Astrocyte (in vitro differentiated cells and primary cell): ENCODE measurements at regions not wholly inside any gene's neighbourhood (a gene's known extent, or its start where the extent isn't known, plus 50 kb on each side); places are given as distances from the start of the nearest gene placed in this dataset.

ENCODE experiments used
- DNase-seq: peaks from one replicate; pipeline ENCODE4 v3.0.0-alpha.2; 2010; ENCODE audit warnings: low read depth
- FAIRE-seq: peaks from 2 replicates; lab custom pipeline; 2011; peaks lifted over from hg19 to GRCh38; lab: Jason Lieb, UNC
- H2AFZ ChIP-seq: 2 replicates; pipeline ENCODE4 v1.6.0; 2012; ENCODE audit warnings: low read depth, low read length, inconsistent platforms
- H3K27ac ChIP-seq: 2 replicates; pipeline ENCODE4 v1.5.1; 2011; ENCODE audit warnings: low read depth, low read length, inconsistent platforms
- H3K27me3 ChIP-seq: 2 replicates; pipeline ENCODE4 v1.6.0; 2011; ENCODE audit warnings: low read length, inconsistent platforms; ENCODE audit not compliant: insufficient read depth
- H3K36me3 ChIP-seq: 2 replicates; pipeline ENCODE4 v1.5.1; 2011; ENCODE audit warnings: low read length, inconsistent platforms; ENCODE audit not compliant: insufficient read depth
- H3K4me1 ChIP-seq: 2 replicates; pipeline ENCODE4 v1.5.1; 2011; ENCODE audit warnings: low read length, inconsistent platforms; ENCODE audit not compliant: insufficient read depth
- H3K4me2 ChIP-seq: 2 replicates; pipeline ENCODE4 v1.6.0; 2012; ENCODE audit warnings: low read length, inconsistent platforms
- H3K4me3 ChIP-seq: 2 replicates; pipeline ENCODE4 v1.5.1; 2011; ENCODE audit warnings: low read depth, mild to moderate bottlenecking, low read length, inconsistent platforms; ENCODE audit not compliant: insufficient read depth
- H3K79me2 ChIP-seq: 2 replicates; pipeline ENCODE4 v1.6.0; 2012; ENCODE audit warnings: mild to moderate bottlenecking, low read length, inconsistent platforms; ENCODE audit not compliant: insufficient read depth
- H3K9ac ChIP-seq: 2 replicates; pipeline ENCODE4 v1.6.0; 2012; ENCODE audit warnings: mild to moderate bottlenecking, low read length, inconsistent platforms
- H3K9me3 ChIP-seq: 2 replicates; pipeline ENCODE4 v1.5.1; 2012; ENCODE audit warnings: low read depth, mild to moderate bottlenecking, low read length, inconsistent platforms; ENCODE audit not compliant: insufficient read depth
- H4K20me1 ChIP-seq: 2 replicates; pipeline ENCODE4 v1.6.0; 2012; ENCODE audit warnings: low read length, inconsistent platforms; ENCODE audit not compliant: insufficient read depth
- H3K27ac Mint-ChIP-seq: one replicate; pipeline ENCODE4 v1.8.0; 2021; ENCODE audit warnings: mild to moderate bottlenecking, mixed read lengths; ENCODE audit not compliant: unreplicated experiment
- H3K27me3 Mint-ChIP-seq: one replicate; pipeline ENCODE4 v1.8.0; 2021; ENCODE audit warnings: low read depth, mixed read lengths; ENCODE audit not compliant: unreplicated experiment
- H3K36me3 Mint-ChIP-seq: one replicate; pipeline ENCODE4 v1.8.0; 2021; ENCODE audit warnings: low read depth, mixed read lengths; ENCODE audit not compliant: unreplicated experiment
- H3K4me1 Mint-ChIP-seq: one replicate; pipeline ENCODE4 v1.8.0; 2021; ENCODE audit warnings: low read depth, mixed read lengths; ENCODE audit not compliant: unreplicated experiment
- H3K4me3 Mint-ChIP-seq: one replicate; pipeline ENCODE4 v1.8.0; 2021; ENCODE audit warnings: mild to moderate bottlenecking, moderate library complexity, mixed read lengths; ENCODE audit not compliant: unreplicated experiment
- H3K9me3 Mint-ChIP-seq: one replicate; pipeline ENCODE4 v1.8.0; 2021; ENCODE audit warnings: mild to moderate bottlenecking, mixed read lengths; ENCODE audit not compliant: unreplicated experiment
- EZH2 ChIP-seq: IDR thresholded peaks from 2 replicates; pipeline ENCODE4 v1.6.1; 2012; ENCODE audit warnings: mild to moderate bottlenecking, low read length, inconsistent platforms; ENCODE audit not compliant: insufficient read depth
- TF ChIP-seq, protein P1 (sequence below): IDR thresholded peaks from 2 replicates; pipeline ENCODE4 v1.5.1; 2011; ENCODE audit warnings: low read depth, mild to moderate bottlenecking, inconsistent platforms, low read length, moderate library complexity; ENCODE audit not compliant: insufficient read depth

DNA sequence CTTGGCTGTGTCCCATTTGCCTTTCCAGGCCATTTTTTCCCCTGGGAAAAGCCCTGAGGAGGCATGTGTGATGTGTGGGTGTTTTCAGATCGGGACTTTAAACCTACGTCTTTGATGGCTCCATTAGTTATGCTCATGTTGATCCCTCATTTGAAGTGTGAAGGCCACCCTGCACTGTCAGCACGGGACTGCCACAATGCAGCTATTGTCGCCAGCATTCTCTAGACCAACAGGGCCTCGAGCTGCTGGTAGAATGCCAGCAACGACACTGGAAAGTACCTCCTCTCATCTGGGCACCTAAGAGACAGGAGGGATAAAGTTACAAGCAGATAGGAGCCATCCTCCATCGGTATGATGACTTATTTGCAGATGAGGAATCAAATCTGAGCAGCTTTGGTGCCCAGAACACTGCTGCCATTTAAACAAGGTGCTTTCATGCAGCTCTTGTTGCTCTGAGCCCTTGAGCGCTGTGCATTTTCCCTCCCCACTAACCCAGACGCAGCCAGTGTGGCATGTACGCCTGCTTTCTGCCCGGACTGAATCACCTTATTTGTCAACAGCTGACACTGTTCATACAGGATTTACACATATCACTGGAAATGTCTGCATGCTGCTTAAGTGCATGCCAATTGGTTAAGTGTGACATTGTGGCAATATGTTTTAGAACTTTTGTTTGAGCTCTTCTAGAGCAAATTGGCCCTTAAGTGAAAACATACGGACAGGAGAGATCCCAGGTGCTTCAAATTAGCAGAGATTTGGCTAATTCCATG, 175.0 kb upstream of the PITRM1 start:
- H3K27ac Mint-ChIP-seq, result no peak overlapping the region
- TF ChIP-seq, protein P1, sequence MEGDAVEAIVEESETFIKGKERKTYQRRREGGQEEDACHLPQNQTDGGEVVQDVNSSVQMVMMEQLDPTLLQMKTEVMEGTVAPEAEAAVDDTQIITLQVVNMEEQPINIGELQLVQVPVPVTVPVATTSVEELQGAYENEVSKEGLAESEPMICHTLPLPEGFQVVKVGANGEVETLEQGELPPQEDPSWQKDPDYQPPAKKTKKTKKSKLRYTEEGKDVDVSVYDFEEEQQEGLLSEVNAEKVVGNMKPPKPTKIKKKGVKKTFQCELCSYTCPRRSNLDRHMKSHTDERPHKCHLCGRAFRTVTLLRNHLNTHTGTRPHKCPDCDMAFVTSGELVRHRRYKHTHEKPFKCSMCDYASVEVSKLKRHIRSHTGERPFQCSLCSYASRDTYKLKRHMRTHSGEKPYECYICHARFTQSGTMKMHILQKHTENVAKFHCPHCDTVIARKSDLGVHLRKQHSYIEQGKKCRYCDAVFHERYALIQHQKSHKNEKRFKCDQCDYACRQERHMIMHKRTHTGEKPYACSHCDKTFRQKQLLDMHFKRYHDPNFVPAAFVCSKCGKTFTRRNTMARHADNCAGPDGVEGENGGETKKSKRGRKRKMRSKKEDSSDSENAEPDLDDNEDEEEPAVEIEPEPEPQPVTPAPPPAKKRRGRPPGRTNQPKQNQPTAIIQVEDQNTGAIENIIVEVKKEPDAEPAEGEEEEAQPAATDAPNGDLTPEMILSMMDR, result no peak
- no peak for TF ChIP-seq EZH2
- no peaks in the 10 kb centered on the region for H3K4me1 Mint-ChIP-seq
- H3K4me1 ChIP-seq, result no peaks in the 10 kb centered on the region
- H3K36me3 ChIP-seq, result no peaks in the 10 kb centered on the region
- FAIRE-seq (no peak), DNase-seq (no peak)
- H3K36me3 Mint-ChIP-seq, result no peaks in the 10 kb centered on the region
- peaks cover 8% of the 10 kb centered on the region for H3K9me3 Mint-ChIP-seq
- no peak overlapping the region for H3K9ac ChIP-seq
- no peak overlapping the region for H3K4me2 ChIP-seq
- H3K9me3 ChIP-seq, result no peaks in the 10 kb centered on the region
- no peaks in the 10 kb centered on the region for H3K79me2 ChIP-seq
- H2AFZ ChIP-seq, result no peak overlapping the region
- peaks cover 14% of the 10 kb centered on the region for H3K27me3 Mint-ChIP-seq
- no peak overlapping the region for H3K4me3 ChIP-seq
- H3K4me3 Mint-ChIP-seq, result no peak overlapping the region
- no peak overlapping the region for H3K27ac ChIP-seq
- no peaks in the 10 kb centered on the region for H4K20me1 ChIP-seq
- H3K27me3 ChIP-seq, result peaks cover 12% of the 10 kb centered on the region

DNA sequence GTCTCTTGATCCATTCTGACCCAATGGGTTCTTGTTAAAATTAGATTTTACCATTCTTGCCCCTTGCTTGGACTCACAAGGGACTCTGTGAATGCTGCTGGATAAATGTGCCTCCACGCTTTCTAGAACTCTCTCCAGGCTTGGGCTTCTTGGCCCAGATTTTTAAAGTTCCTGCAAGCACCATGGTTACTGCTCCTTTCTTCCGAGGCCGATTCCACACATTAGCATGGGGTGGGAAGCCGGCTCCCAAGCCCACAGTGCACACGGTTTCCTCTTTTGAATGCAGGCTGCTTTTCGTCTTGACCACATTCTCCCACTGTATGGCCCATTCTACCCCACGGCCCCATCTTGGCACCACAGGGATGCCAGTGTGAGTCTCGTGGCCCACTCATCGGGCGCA, 174.3 kb upstream of the PITRM1 start:
- H3K36me3 Mint-ChIP-seq, result no peaks in the 10 kb centered on the region
- Histone ChIP-seq H3K9ac (no peak overlapping the region), H3K4me1 (no peaks in the 10 kb centered on the region), H3K4me3 (no peak overlapping the region), H2AFZ (no peak overlapping the region), H3K79me2 (no peaks in the 10 kb centered on the region), H3K27ac (no peak overlapping the region), H3K36me3 (no peaks in the 10 kb centered on the region), H3K9me3 (no peaks in the 10 kb centered on the region), H3K27me3 (peaks cover 12% of the 10 kb centered on the region), H3K4me2 (no peak overlapping the region), H4K20me1 (no peaks in the 10 kb centered on the region)
- H3K4me3 Mint-ChIP-seq, result no peak overlapping the region
- peaks cover 14% of the 10 kb centered on the region for H3K27me3 Mint-ChIP-seq
- FAIRE-seq (no peak), DNase-seq (no peak)
- H3K4me1 Mint-ChIP-seq, result no peaks in the 10 kb centered on the region
- no peak overlapping the region for H3K27ac Mint-ChIP-seq
- peaks cover 8% of the 10 kb centered on the region for H3K9me3 Mint-ChIP-seq
- TF ChIP-seq EZH2, result no peak
- TF ChIP-seq, protein P1, result no peak

DNA sequence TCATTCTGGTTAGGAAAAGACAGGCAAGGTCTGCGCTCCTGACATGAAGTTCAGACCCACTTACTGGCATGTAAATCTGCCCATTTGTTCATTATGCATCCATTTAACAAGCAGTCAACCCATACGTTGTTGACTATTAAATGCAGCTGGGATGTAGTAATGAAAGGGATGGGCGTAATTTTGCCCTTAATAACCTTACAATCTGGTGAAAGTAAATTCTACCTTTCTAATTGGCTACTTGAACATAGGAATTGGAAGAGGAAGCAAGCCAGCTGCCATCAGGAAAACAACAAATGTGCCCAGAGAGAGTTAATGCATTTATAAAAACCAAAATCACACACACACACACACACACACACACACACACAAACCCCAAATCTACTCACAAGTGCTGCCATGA, 170.2 kb upstream of the PITRM1 start:
- Histone ChIP-seq H3K27me3 (peaks cover 7% of the 10 kb centered on the region), H4K20me1 (no peaks in the 10 kb centered on the region), H3K36me3 (no peaks in the 10 kb centered on the region), H3K79me2 (no peaks in the 10 kb centered on the region), H3K9me3 (no peaks in the 10 kb centered on the region), H2AFZ (no peak overlapping the region), H3K27ac (no peak overlapping the region), H3K4me1 (peaks cover 10% of the 10 kb centered on the region), H3K4me3 (no peak overlapping the region), H3K4me2 (no peak overlapping the region), H3K9ac (no peak overlapping the region)
- FAIRE-seq, result no peak
- Mint-ChIP-seq H3K27me3 (peaks cover 10% of the 10 kb centered on the region), H3K27ac (no peak overlapping the region), H3K4me3 (no peak overlapping the region), H3K36me3 (no peaks in the 10 kb centered on the region), H3K4me1 (peaks cover 4% of the 10 kb centered on the region), H3K9me3 (peaks cover 2% of the 10 kb centered on the region)
- DNase-seq, result no peak
- TF ChIP-seq, protein P1, result no peak
- no peak for TF ChIP-seq EZH2
